Stomach (tissue), 4 donors: ENCODE measurements at regions not wholly inside any gene's neighbourhood (a gene's known extent, or its start where the extent isn't known, plus 50 kb on each side); places are given as distances from the start of the nearest gene placed in this dataset.

Source experiments
- CTCF ChIP-seq, 7 experiments: fragments of 450-650 bp in 4 of 7; fragments of 200-600 bp in 3 of 7; sonication (generic) in 3 of 7; IDR thresholded peaks; one replicate each; pipeline ENCODE4 v1.5.1; 2016 to 2019; ENCODE audit warnings: antibody characterized with exemption in 7 of 7, control low read depth in 2 of 7, mild to moderate bottlenecking in 1 of 7
- EP300 ChIP-seq: sonication (generic); formaldehyde crosslinking; IDR thresholded peaks from one replicate; pipeline ENCODE4 v1.6.1; 2017; ENCODE audit warnings: antibody characterized with exemption
- POLR2A ChIP-seq, 4 donors: fragments of 450-650 bp; IDR thresholded peaks; one replicate each; pipeline ENCODE4 v1.6.1; 2016; ENCODE audit warnings: antibody characterized with exemption in 4 of 4, control low read depth in 2 of 4, mild to moderate bottlenecking in 1 of 4, moderate library complexity in 1 of 4

- TF ChIP-seq CTCF (IDR thresholded peaks at IDR 0.05) (no peak), EP300 (no peak), POLR2A (IDR thresholded peaks at IDR 0.05) (no peak)
These were observed 198.1 kb downstream of the SLC38A4 start for GRCh38 chr12:46627686-46628085.
